GM06990 (cell line): ENCODE measurements at regions not wholly inside any gene's neighbourhood (a gene's known extent, or its start where the extent isn't known, plus 50 kb on each side); places are given as distances from the start of the nearest gene placed in this dataset.

ENCODE experiments used
- DNase-seq: peaks from one replicate; pipeline ENCODE4 v3.0.0-alpha.2; 2011; ENCODE audit not compliant: insufficient read length; ENCODE audit errors: extremely low read depth
- H3K27me3 ChIP-seq: replicated peaks from 2 replicates; pipeline ENCODE4 v1.6.0; 2011; ENCODE audit warnings: low read length; ENCODE audit not compliant: control insufficient read depth, insufficient read depth
- H3K36me3 ChIP-seq: 2 replicates; pipeline ENCODE4 v1.5.1; 2011; ENCODE audit warnings: low read length; ENCODE audit not compliant: control insufficient read depth, insufficient read depth
- H3K4me3 ChIP-seq: replicated peaks from 2 replicates; pipeline ENCODE4 v1.5.1; 2011; ENCODE audit warnings: low read depth, mild to moderate bottlenecking, control low read depth, low read length
- CTCF ChIP-seq: IDR thresholded peaks from 2 replicates; pipeline ENCODE4 v1.5.1; 2011; ENCODE audit warnings: low read length, control low read depth, mild to moderate bottlenecking, inconsistent platforms; ENCODE audit not compliant: insufficient read depth, poor library complexity, severe bottlenecking

- Histone ChIP-seq H3K27me3 (no peaks in the 10 kb centered on the region), H3K4me3 (no peak overlapping the region), H3K36me3 (no peaks in the 10 kb centered on the region)
- DNase-seq, result no peak
- TF ChIP-seq CTCF, result no peak
These were observed 818.9 kb upstream of the ACVR2A start for GRCh38 chr2:147025646-147026585.

GRCh38 chr2:147019311-147019710, 825.5 kb upstream of the ACVR2A start:
- no peak for DNase-seq
- TF ChIP-seq CTCF, result no peak
- H3K36me3 ChIP-seq, result no peaks in the 10 kb centered on the region
- H3K4me3 ChIP-seq, result no peak overlapping the region
- H3K27me3 ChIP-seq, result no peaks in the 10 kb centered on the region

GRCh38 chr2:147017951-147018645, 826.7 kb upstream of the ACVR2A start:
- no peak overlapping the region for H3K4me3 ChIP-seq
- DNase-seq, result no peak
- TF ChIP-seq CTCF, result no peak
- H3K36me3 ChIP-seq, result no peaks in the 10 kb centered on the region
- no peaks in the 10 kb centered on the region for H3K27me3 ChIP-seq

- TF ChIP-seq CTCF, result no peak
- Histone ChIP-seq H3K36me3 (no peaks in the 10 kb centered on the region), H3K4me3 (no peak overlapping the region), H3K27me3 (no peaks in the 10 kb centered on the region)
- no peak for DNase-seq
These were observed 828.6 kb upstream of the ACVR2A start for GRCh38 chr2:147016181-147016580.

GRCh38 chr2:147015591-147015990, 829.2 kb upstream of the ACVR2A start:
- DNase-seq, result no peak
- Histone ChIP-seq H3K4me3 (no peak overlapping the region), H3K27me3 (no peaks in the 10 kb centered on the region), H3K36me3 (no peaks in the 10 kb centered on the region)
- no peak for TF ChIP-seq CTCF
